ENCODE measurements at regions not wholly inside any gene's neighbourhood (a gene's known extent, or its start where the extent isn't known, plus 50 kb on each side); places are given as distances from the start of the nearest gene placed in this dataset.
"Not testable (repeated sequence)": the region's sequence is repeated elsewhere in the genome, so short reads cannot be mapped to it uniquely, and the experiment has no call there.

GRCh38 chr5:105945203-105945972 is 1725.3 kb downstream of the EFNA5 start:
- DNase-seq = no peak

- DNase-seq = no peak
Measured at GRCh38 chr5:105940181-105940580, 1730.6 kb downstream of the EFNA5 start.

GRCh38 chr5:105934171-105934570 is 1736.6 kb downstream of the EFNA5 start:
- DNase-seq = no peak

GRCh38 chr5:105931881-105932421 is 1738.8 kb downstream of the EFNA5 start:
- DNase-seq = no peak

GRCh38 chr5:105929858-105930257 is 1740.9 kb downstream of the EFNA5 start:
- no peak for DNase-seq

- no peak for DNase-seq
Measured at GRCh38 chr5:105924366-105924765, 1746.4 kb downstream of the EFNA5 start.

GRCh38 chr5:105922574-105922973 is 1748.2 kb downstream of the EFNA5 start:
- DNase-seq = no peak

GRCh38 chr5:105922080-105922479 is 1748.7 kb downstream of the EFNA5 start:
- no peak for DNase-seq

- no peak for DNase-seq
Measured at GRCh38 chr5:105917189-105917588, 1753.5 kb downstream of the EFNA5 start.

GRCh38 chr5:105907016-105907415 is 1763.7 kb downstream of the EFNA5 start:
- DNase-seq = no peak

- peak; percentile 3 for DNase-seq
Measured at GRCh38 chr5:105905392-105905791, 1765.3 kb downstream of the EFNA5 start.

GRCh38 chr5:105903069-105903468 is 1767.7 kb downstream of the EFNA5 start:
- DNase-seq = no peak

- no peak for DNase-seq
Measured at GRCh38 chr5:105899726-105900125, 1771.0 kb downstream of the EFNA5 start.

- DNase-seq = no peak
Measured at GRCh38 chr5:105898183-105898582, 1772.6 kb downstream of the EFNA5 start.

- no peak for DNase-seq
Measured at GRCh38 chr5:105885266-105885665, 1785.5 kb downstream of the EFNA5 start.

GRCh38 chr5:105882956-105883481 is 1787.7 kb downstream of the EFNA5 start:
- peak; percentile 78 for DNase-seq

- DNase-seq = no peak
Measured at GRCh38 chr5:105878402-105878801, 1792.3 kb downstream of the EFNA5 start.

- DNase-seq = peak; percentile 17
Measured at GRCh38 chr5:105877592-105877991, 1793.1 kb downstream of the EFNA5 start.

- no peak for DNase-seq
Measured at GRCh38 chr5:105874316-105874715, 1796.4 kb downstream of the EFNA5 start.

GRCh38 chr5:105872569-105873270 is 1798.0 kb downstream of the EFNA5 start:
- no peak for DNase-seq

- DNase-seq = peak; percentile 18
Measured at GRCh38 chr5:105868038-105868780, 1802.5 kb downstream of the EFNA5 start.

GRCh38 chr5:105865834-105866233 is 1804.9 kb downstream of the EFNA5 start:
- no peak for DNase-seq

- not testable (repeated sequence) for DNase-seq
Measured at GRCh38 chr5:105859350-105859749, 1811.4 kb downstream of the EFNA5 start.

Measured in DMS53 (cell line).